ENCODE measurements at regions not wholly inside any gene's neighbourhood (a gene's known extent, or its start where the extent isn't known, plus 50 kb on each side); places are given as distances from the start of the nearest gene placed in this dataset.
"Not testable (repeated sequence)": the region's sequence is repeated elsewhere in the genome, so short reads cannot be mapped to it uniquely, and the experiment has no call there.

- no peaks in the 10 kb centered on the region for H3K9me3 Mint-ChIP-seq
- DNase-seq: no peak
- no peaks in the 10 kb centered on the region for H3K4me1 Mint-ChIP-seq
- H3K36me3 Mint-ChIP-seq: no peaks in the 10 kb centered on the region
- no peak overlapping the region for H3K27ac Mint-ChIP-seq
- H3K27me3 Mint-ChIP-seq: no peaks in the 10 kb centered on the region
- CTCF ChIA-PET: interaction anchor here (0.8 kb wide), 1 partner anchor 125 kb away, joined by 3 read pairs; no protein-coding TSS in a partner anchor
- H3K4me3 Mint-ChIP-seq: no peak overlapping the region
These were observed 79.8 kb upstream of the SESTD1 start for GRCh38 chr2:179344280-179344964.

DNA sequence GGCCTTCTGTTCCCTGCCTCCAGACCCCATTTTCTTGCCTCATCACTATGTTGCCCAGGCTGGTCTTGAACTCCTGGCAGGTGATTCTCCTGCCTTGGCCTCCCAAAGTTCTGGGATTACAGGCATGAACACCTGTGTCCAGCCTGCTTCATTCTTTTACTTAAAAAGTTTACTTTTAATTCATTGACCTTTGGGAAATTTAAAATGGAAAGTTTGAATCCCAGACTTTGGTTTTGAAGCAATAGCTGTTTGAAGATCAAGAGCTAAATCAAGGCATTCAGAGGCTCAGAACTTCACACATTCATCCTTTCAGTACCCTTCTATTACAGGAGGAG lies 79.3 kb upstream of the SESTD1 start:
- no peaks in the 10 kb centered on the region for H3K9me3 Mint-ChIP-seq
- no peaks in the 10 kb centered on the region for H3K4me1 Mint-ChIP-seq
- H3K27me3 Mint-ChIP-seq: no peaks in the 10 kb centered on the region
- no peak overlapping the region for H3K27ac Mint-ChIP-seq
- no peak for DNase-seq
- H3K4me3 Mint-ChIP-seq: no peak overlapping the region
- H3K36me3 Mint-ChIP-seq: no peaks in the 10 kb centered on the region
- CTCF ChIA-PET: interaction anchor here (0.8 kb wide), 1 partner anchor 124 kb away, joined by 3 read pairs; no protein-coding TSS in a partner anchor

DNA sequence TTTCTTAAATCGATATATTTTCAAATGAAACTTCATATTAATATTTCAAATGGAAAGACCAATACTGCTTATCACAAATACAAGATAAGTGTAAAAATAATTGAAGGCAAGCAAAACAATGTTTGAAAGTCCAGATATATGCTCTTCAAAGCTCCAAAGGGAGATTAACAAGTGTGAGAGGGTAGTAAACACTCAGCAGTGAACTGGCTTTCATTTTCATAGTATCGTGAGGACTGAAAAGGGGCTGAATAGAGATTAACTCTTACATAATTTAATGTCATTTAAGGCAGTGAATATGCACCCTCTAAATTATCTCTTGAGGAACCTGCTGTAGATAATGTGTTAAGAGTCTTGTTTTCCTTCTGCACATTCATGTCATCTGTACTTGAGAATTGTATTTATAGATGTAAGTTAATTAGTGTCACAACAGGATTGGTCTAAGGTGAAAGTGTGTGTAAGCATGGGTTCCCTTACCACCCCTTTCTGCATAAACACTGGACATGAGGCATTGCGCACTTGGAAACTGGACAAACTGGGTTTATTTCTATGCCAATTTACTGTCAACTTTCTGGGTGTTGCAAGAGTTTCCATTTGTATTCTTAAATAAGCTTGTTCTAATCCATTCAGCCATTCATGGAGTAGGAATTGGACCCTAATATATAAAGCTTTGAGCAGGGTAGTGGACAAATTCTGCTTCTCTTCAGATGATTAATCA lies 76.7 kb upstream of the SESTD1 start:
- H3K4me3 Mint-ChIP-seq: no peak overlapping the region
- H3K9me3 Mint-ChIP-seq: no peaks in the 10 kb centered on the region
- no peaks in the 10 kb centered on the region for H3K27me3 Mint-ChIP-seq
- no peak overlapping the region for H3K27ac Mint-ChIP-seq
- no peaks in the 10 kb centered on the region for H3K4me1 Mint-ChIP-seq
- no peak for DNase-seq
- CTCF ChIA-PET: no interaction called here
- no peaks in the 10 kb centered on the region for H3K36me3 Mint-ChIP-seq

DNA sequence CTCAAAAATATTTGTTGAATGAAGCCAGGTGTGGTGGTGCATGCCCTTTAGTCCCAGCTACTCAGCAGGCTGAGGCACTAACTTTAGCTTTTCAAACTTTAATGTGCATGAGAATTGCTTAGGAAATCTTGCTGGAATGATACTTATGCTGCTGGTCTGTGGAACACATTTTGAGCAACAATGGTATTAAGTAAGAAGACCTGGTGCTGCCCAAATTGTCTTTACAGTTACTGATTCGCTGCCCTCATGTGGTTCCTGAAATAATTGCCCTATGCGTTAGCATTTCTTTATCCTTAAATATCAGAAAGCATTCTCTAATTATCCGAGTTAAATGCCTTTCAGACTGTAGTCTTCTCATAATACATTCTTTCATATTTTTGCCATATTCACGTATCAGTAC lies 76.0 kb upstream of the SESTD1 start:
- Mint-ChIP-seq H3K27ac (no peak overlapping the region), H3K4me3 (no peak overlapping the region), H3K4me1 (no peaks in the 10 kb centered on the region), H3K9me3 (no peaks in the 10 kb centered on the region), H3K27me3 (no peaks in the 10 kb centered on the region), H3K36me3 (no peaks in the 10 kb centered on the region)
- CTCF ChIA-PET: interaction anchor here (0.9 kb wide), 1 partner anchor 120 kb away, joined by 3 read pairs; no protein-coding TSS in a partner anchor
- peak; percentile 23 for DNase-seq

DNA sequence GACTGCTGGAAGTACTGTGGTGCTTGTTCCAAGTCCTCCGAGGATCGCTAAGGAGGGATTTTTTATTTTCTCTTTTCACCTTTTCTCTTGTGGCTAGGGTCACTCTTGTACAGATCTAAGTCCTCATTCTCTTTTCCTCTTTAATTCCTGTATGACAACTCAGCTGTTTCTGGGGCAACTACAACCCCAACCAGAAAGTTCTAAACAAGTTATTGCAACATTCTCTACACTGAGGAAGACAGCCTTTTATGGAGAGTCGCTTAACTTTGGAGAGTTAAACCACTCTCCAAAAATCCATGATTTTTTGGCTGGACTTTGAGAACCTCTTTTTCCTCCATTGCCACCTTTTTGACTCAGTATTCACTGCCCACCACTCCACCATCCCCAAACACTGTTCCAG lies 74.0 kb upstream of the SESTD1 start:
- CTCF ChIA-PET: no interaction called here
- Mint-ChIP-seq H3K27ac (no peak overlapping the region), H3K9me3 (no peaks in the 10 kb centered on the region), H3K36me3 (no peaks in the 10 kb centered on the region), H3K27me3 (no peaks in the 10 kb centered on the region), H3K4me1 (no peaks in the 10 kb centered on the region), H3K4me3 (no peak overlapping the region)
- no peak for DNase-seq

GRCh38 chr2:179336782-179337534 lies 72.3 kb upstream of the SESTD1 start:
- CTCF ChIA-PET: interaction anchor here (1.0 kb wide), 1 partner anchor 118 kb away, joined by 3 read pairs; no protein-coding TSS in a partner anchor
- H3K4me1 Mint-ChIP-seq: no peaks in the 10 kb centered on the region

GRCh38 chr2:179335732-179336131 lies 71.1 kb upstream of the SESTD1 start:
- H3K4me1 Mint-ChIP-seq: no peaks in the 10 kb centered on the region
- DNase-seq: no peak
- CTCF ChIA-PET: no interaction called here
- H3K36me3 Mint-ChIP-seq: no peaks in the 10 kb centered on the region
- H3K4me3 Mint-ChIP-seq: no peak overlapping the region
- no peaks in the 10 kb centered on the region for H3K9me3 Mint-ChIP-seq
- no peak overlapping the region for H3K27ac Mint-ChIP-seq
- H3K27me3 Mint-ChIP-seq: no peaks in the 10 kb centered on the region

More at GRCh38 chr2:179336782-179337534, 72.3 kb upstream of the SESTD1 start:
- no peaks in the 10 kb centered on the region for H3K27me3 Mint-ChIP-seq
- no peak for DNase-seq
- no peak overlapping the region for H3K4me3 Mint-ChIP-seq
- H3K9me3 Mint-ChIP-seq: no peaks in the 10 kb centered on the region
- no peak overlapping the region for H3K27ac Mint-ChIP-seq
- no peaks in the 10 kb centered on the region for H3K36me3 Mint-ChIP-seq

- H3K4me1 Mint-ChIP-seq: no peaks in the 10 kb centered on the region
- H3K36me3 Mint-ChIP-seq: no peaks in the 10 kb centered on the region
- no peaks in the 10 kb centered on the region for H3K9me3 Mint-ChIP-seq
- no peak for DNase-seq
- no peak overlapping the region for H3K27ac Mint-ChIP-seq
- no peak overlapping the region for H3K4me3 Mint-ChIP-seq
- CTCF ChIA-PET: no interaction called here
- H3K27me3 Mint-ChIP-seq: peaks cover 3% of the 10 kb centered on the region
These were observed 68.3 kb upstream of the SESTD1 start for GRCh38 chr2:179332903-179333302.

DNA sequence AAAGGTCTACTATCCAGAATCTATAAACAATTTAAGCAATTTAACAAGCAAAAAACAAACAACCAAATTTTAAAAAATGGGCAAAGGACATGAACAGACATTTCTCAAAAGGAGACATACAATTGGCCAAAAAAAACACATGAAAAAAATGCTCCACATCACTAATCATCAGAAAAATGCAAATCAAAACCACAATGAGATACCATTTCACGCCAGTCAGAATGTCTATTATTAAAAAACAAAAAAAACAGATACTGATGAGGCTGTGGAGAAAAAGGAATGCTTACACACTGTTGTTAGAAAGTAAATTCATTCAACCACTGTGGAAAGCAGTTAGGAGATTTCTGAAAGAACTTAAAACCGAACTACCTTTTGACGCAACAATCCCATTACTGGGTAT lies 66.4 kb upstream of the SESTD1 start:
- DNase-seq: no peak
- H3K4me3 Mint-ChIP-seq: no peak overlapping the region
- CTCF ChIA-PET: no interaction called here
- H3K4me1 Mint-ChIP-seq: no peaks in the 10 kb centered on the region
- no peak overlapping the region for H3K27ac Mint-ChIP-seq
- H3K36me3 Mint-ChIP-seq: no peaks in the 10 kb centered on the region
- H3K9me3 Mint-ChIP-seq: no peaks in the 10 kb centered on the region
- peaks cover 3% of the 10 kb centered on the region for H3K27me3 Mint-ChIP-seq

- Mint-ChIP-seq H3K27me3 (peaks cover 7% of the 10 kb centered on the region), H3K4me3 (no peak overlapping the region), H3K9me3 (no peaks in the 10 kb centered on the region), H3K4me1 (no peaks in the 10 kb centered on the region), H3K36me3 (no peaks in the 10 kb centered on the region), H3K27ac (no peak overlapping the region)
- no peak for DNase-seq
- CTCF ChIA-PET: no interaction called here
These were observed 57.7 kb upstream of the SESTD1 start for GRCh38 chr2:179322289-179322688.

- H3K27me3 Mint-ChIP-seq, H3K4me1 Mint-ChIP-seq, H3K4me3 Mint-ChIP-seq, CTCF ChIA-PET, H3K36me3 Mint-ChIP-seq, H3K9me3 Mint-ChIP-seq, H3K27ac Mint-ChIP-seq, DNase-seq: not testable (repeated sequence)
These were observed 56.4 kb upstream of the SESTD1 start for GRCh38 chr2:179321034-179321433.

DNA sequence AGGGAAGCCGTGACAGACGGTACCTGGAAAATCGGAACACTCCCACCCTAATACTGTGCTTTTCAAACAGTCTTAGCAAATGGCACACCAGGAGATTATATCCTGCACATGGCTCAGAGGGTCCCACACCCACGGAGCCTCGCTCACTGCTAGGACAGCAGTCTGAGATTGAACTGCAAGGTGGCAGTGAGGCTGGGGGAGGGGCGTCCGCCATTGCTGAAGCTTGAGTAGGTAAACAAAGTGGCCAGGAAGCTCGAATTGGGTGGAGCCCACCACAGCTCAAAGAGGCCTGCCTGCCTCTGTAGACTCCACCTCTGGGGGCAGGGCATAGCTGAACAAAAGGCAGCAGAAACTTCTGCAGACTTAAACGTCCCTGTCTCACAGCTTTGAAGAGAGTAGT lies 50.1 kb upstream of the SESTD1 start:
- CTCF ChIA-PET, H3K27ac Mint-ChIP-seq, H3K4me1 Mint-ChIP-seq, H3K36me3 Mint-ChIP-seq, H3K4me3 Mint-ChIP-seq, DNase-seq, H3K9me3 Mint-ChIP-seq: not testable (repeated sequence)
- H3K27me3 Mint-ChIP-seq: peaks cover 21% of the 10 kb centered on the region
